Adrenal gland (tissue), 9 donors: ENCODE measurements at regions not wholly inside any gene's neighbourhood (a gene's known extent, or its start where the extent isn't known, plus 50 kb on each side); places are given as distances from the start of the nearest gene placed in this dataset.
A peak's percentile ranks its signal among the peaks of the same experiment; 100 is the strongest.

Experiments used
- DNase-seq, 7 donors: peaks; one replicate each; pipeline ENCODE4 v3.0.0-alpha.2; 2019 to 2020
- H3K27ac ChIP-seq, 5 donors: fragments of 200-600 bp; sonication (generic) in 4 of 5; 1 replicate in 3 of 5; 2 replicates in 2 of 5; pipeline versions ENCODE4 v1.5.1 to v1.8.0; 2016 to 2020; ENCODE audit warnings: mild to moderate bottlenecking in 1 of 5
- H3K27me3 ChIP-seq: fragments of 200-600 bp; 2 replicates; pipeline ENCODE4 v1.8.0; 2021
- H3K36me3 ChIP-seq, 2 donors: fragments of 200-600 bp; replicated peaks in 1 of 2; 1 replicate in 1 of 2; 2 replicates in 1 of 2; pipeline versions ENCODE4 v1.5.1 to v1.8.0; 2018 to 2022
- H3K4me1 ChIP-seq, 2 donors: fragments of 200-600 bp; replicated peaks in 1 of 2; 1 replicate in 1 of 2; 2 replicates in 1 of 2; pipeline versions ENCODE4 v1.5.1 to v1.8.0; 2018 to 2021
- H3K4me3 ChIP-seq, 4 donors: fragments of 200-600 bp; sonication (generic) in 3 of 4; one replicate each; pipeline ENCODE4 v1.5.1; 2016 to 2018
- H3K9me3 ChIP-seq, 3 donors: fragments of 200-600 bp; sonication (generic) in 1 of 3; replicated peaks in 1 of 3; 1 replicate in 2 of 3; 2 replicates in 1 of 3; pipeline versions ENCODE4 v1.5.1 to v1.8.0; 2016 to 2021
- CTCF ChIP-seq, 6 experiments: fragments of 450-650 bp in 4 of 6; fragments of 200-600 bp in 2 of 6; sonication (generic) in 1 of 6; IDR thresholded peaks; 1 replicate in 5 of 6; 2 replicates in 1 of 6; pipeline versions ENCODE4 v1.5.1 to v1.8.0; 2016 to 2021; ENCODE audit warnings: antibody characterized with exemption in 6 of 6, mild to moderate bottlenecking in 2 of 6, moderate library complexity in 1 of 6
- POLR2A ChIP-seq, 2 donors: fragments of 450-650 bp; IDR thresholded peaks; one replicate each; pipeline ENCODE4 v1.6.1; 2017; ENCODE audit warnings: antibody characterized with exemption in 2 of 2, mild to moderate bottlenecking in 2 of 2, moderate library complexity in 1 of 2
- WGBS, 4 donors: extraction: QIAGEN DNeasy Blood & Tissue Kit in 2 of 4; methylation state at CpG; one replicate each; pipeline versions ENCODE4 v1.1.5 to v1.1.7; 2013 to 2017; 5-methylcytosine and 5-hydroxymethylcytosine counted together
- intact Hi-C, 2 donors: fragments of 100-400 bp; cut with DNase I; formaldehyde crosslinking; loops; one replicate each; pipeline versions ENCODE4 v1.14.1 to v1.15.0; 2022 to 2023
- donor health status: healthy with polysubstance abuse.
- donor health status: Bipolar disorder and iron deficiency.
- donor health status: DM: yes; HTN: yes; CAD: no.
- donor health status: DM: no; HTN: no; CAD: no.
- donor health status: DM: no; HTN: no; CAD: no.

- peaks cover 0 to 10% of the 10 kb centered on the region in 2 donors for H3K4me1 ChIP-seq
Measured at GRCh38 chr9:109886041-109886440, 106.0 kb downstream of the PALM2AKAP2 start.

GRCh38 chr9:109886617-109887016 is 106.6 kb downstream of the PALM2AKAP2 start:
- Histone ChIP-seq H3K4me3 (no peak overlapping the region), H3K27me3 (no peaks in the 10 kb centered on the region), H3K27ac (peak overlapping the region in 1 of 5 donors; percentile 4), H3K9me3 (no peaks in the 10 kb centered on the region), H3K4me1 (peaks cover 0 to 10% of the 10 kb centered on the region in 2 donors), H3K36me3 (no peaks in the 10 kb centered on the region)
- intact Hi-C loops: loop anchor here in 1 of 2 donors (5.0 kb wide), 1 partner anchor 309 kb away; no protein-coding TSS in a partner anchor
- TF ChIP-seq POLR2A (IDR thresholded peaks at IDR 0.05): no peak
- TF ChIP-seq CTCF (IDR thresholded peaks at IDR 0.05): no peak
- WGBS, 4 donors: 33 to 60% (median 49%) methylated on average over 3 of the region's 3 CpGs
- DNase-seq: no peak

More at GRCh38 chr9:109886041-109886440, 106.0 kb downstream of the PALM2AKAP2 start:
- H3K27me3 ChIP-seq: no peaks in the 10 kb centered on the region
- H3K9me3 ChIP-seq: no peaks in the 10 kb centered on the region
- H3K4me3 ChIP-seq: no peak overlapping the region
- TF ChIP-seq POLR2A (IDR thresholded peaks at IDR 0.05): no peak
- no peak for TF ChIP-seq CTCF (IDR thresholded peaks at IDR 0.05)
- no peak overlapping the region for H3K27ac ChIP-seq
- 66 to 73% (median 68%) methylated on average over 6 of the region's 6 CpGs for WGBS, 4 donors
- H3K36me3 ChIP-seq: no peaks in the 10 kb centered on the region
- DNase-seq: no peak
- intact Hi-C loops: loop anchor here in 1 of 2 donors (5.0 kb wide), 1 partner anchor 309 kb away; no protein-coding TSS in a partner anchor

GRCh38 chr9:109887079-109887478 is 107.1 kb downstream of the PALM2AKAP2 start:
- intact Hi-C loops: loop anchor here in 1 of 2 donors (5.0 kb wide), 1 partner anchor 310 kb away; no protein-coding TSS in a partner anchor
- 38 to 53% (median 44%) methylated on average over 3 of the region's 3 CpGs for WGBS, 4 donors
- Histone ChIP-seq H3K4me3 (no peak overlapping the region), H3K27me3 (no peaks in the 10 kb centered on the region), H3K4me1 (peaks cover 0 to 10% of the 10 kb centered on the region in 2 donors), H3K27ac (peak overlapping the region in 1 of 5 donors; percentile 4), H3K36me3 (no peaks in the 10 kb centered on the region), H3K9me3 (no peaks in the 10 kb centered on the region)
- no peak for DNase-seq
- TF ChIP-seq CTCF (IDR thresholded peaks at IDR 0.05) (no peak), POLR2A (IDR thresholded peaks at IDR 0.05) (no peak)

- no peak for DNase-seq
- H3K4me1 ChIP-seq: peaks cover 0 to 10% of the 10 kb centered on the region in 2 donors
- no peaks in the 10 kb centered on the region for H3K27me3 ChIP-seq
- no peaks in the 10 kb centered on the region for H3K9me3 ChIP-seq
- TF ChIP-seq POLR2A (IDR thresholded peaks at IDR 0.05): no peak
- TF ChIP-seq CTCF (IDR thresholded peaks at IDR 0.05): no peak
- 67 to 78% (median 76%) methylated on average over 1 of the region's 1 CpG for WGBS, 4 donors
- no peak overlapping the region for H3K27ac ChIP-seq
- H3K36me3 ChIP-seq: no peaks in the 10 kb centered on the region
- H3K4me3 ChIP-seq: no peak overlapping the region
- intact Hi-C loops: loop anchor here in 1 of 2 donors (5.0 kb wide), 1 partner anchor 311 kb away; no protein-coding TSS in a partner anchor
Measured at GRCh38 chr9:109888695-109889094, 108.7 kb downstream of the PALM2AKAP2 start.
